ENCODE measurements at regions not wholly inside any gene's neighbourhood (a gene's known extent, or its start where the extent isn't known, plus 50 kb on each side); places are given as distances from the start of the nearest gene placed in this dataset.

DNA sequence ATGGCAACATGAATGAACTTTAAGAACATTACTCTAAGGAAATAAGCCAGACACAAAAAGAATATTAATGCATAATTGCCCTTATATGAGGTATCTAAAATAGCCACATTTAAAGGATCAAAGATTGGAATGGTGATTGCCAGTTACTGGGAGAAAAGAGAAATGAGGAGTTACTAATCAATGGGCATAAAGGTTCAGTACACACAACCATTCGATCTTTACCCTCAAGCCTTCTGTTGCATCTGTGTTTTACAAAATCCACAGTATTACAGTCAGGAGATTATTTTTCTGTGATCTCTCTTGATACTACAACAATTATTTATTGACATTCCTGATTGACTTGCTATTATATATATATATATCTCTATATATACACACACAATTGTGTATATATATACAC, 310.0 kb upstream of the SLITRK5 start:
- H4K20me1 ChIP-seq (replicated peaks; ENCODE audit: control insufficient read depth, extremely low read depth, insufficient read depth, low read length), result no peaks in the 10 kb centered on the region
- H3K4me2 ChIP-seq (ENCODE audit: insufficient read depth, low read length), result no peak overlapping the region
- no peaks in the 10 kb centered on the region for H3K4me1 ChIP-seq (ENCODE audit: control insufficient read depth, extremely low read depth, insufficient read depth, low read length)
- no peaks in the 10 kb centered on the region for H3K79me2 ChIP-seq (ENCODE audit: control insufficient read depth, insufficient read depth, low read length)
- no peak overlapping the region for H3K27ac ChIP-seq (ENCODE audit: insufficient read depth, low read depth, low read length)
- BruUV-seq (replicated peaks), result no TSS peak
- H3K9me3 ChIP-seq (replicated peaks; ENCODE audit: control insufficient read depth, insufficient read depth, low read length), result no peaks in the 10 kb centered on the region
- ChIA-PET CTCF (no interaction called here), POLR2A (no interaction called here)
- no peaks in the 10 kb centered on the region for H3K9me1 ChIP-seq (replicated peaks; ENCODE audit: control insufficient read depth, extremely low read depth, insufficient read depth, low read length)
- FAIRE-seq (no peak), DNase-seq (ENCODE audit: low read depth, low spot score) (no peak)
- no peaks in the 10 kb centered on the region for H3K27me3 ChIP-seq (ENCODE audit: control insufficient read depth in 2 of 2, insufficient read depth in 2 of 2, low read length in 2 of 2)
- TF ChIP-seq FOS (IDR thresholded peaks at IDR 0.05; ENCODE audit: borderline replicate concordance, insufficient read depth, low read length), result no peak
- TF ChIP-seq POLR2A (IDR thresholded peaks at IDR 0.05; ENCODE audit: low read depth, low read length), result no peak
- TF ChIP-seq CTCF (IDR thresholded peaks at IDR 0.05; ENCODE audit: extremely low read depth in 1 of 2, insufficient read depth in 1 of 2, low read depth in 1 of 2, low read length in 2 of 2), result no peak
- TF ChIP-seq POLR2AphosphoS5 (IDR thresholded peaks at IDR 0.05; ENCODE audit: insufficient read depth, low read depth, low read length), result no peak
- TF ChIP-seq, protein P1, sequence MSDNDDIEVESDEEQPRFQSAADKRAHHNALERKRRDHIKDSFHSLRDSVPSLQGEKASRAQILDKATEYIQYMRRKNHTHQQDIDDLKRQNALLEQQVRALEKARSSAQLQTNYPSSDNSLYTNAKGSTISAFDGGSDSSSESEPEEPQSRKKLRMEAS (IDR thresholded peaks at IDR 0.05; ENCODE audit: insufficient read depth, insufficient read length), result no peak
- no peak for TF ChIP-seq MYC (IDR thresholded peaks at IDR 0.05; ENCODE audit: low read depth, low read length)
- no peak overlapping the region for H3K9ac ChIP-seq (replicated peaks; ENCODE audit: extremely low read depth, insufficient read depth, low read length)
- intact Hi-C loops (cut with micrococcal nuclease) (no loop called here), dilution Hi-C loops (cut with MboI; ENCODE audit: extremely low pct_ligation_motif_present, low sequenced_read_pairs) (no loop called here)
- no peak overlapping the region for H3K4me3 ChIP-seq (replicated peaks in 1 of 3; ENCODE audit: insufficient read depth in 1 of 3, low read depth in 1 of 3, low read length in 3 of 3)
- no peak overlapping the region for H2AFZ ChIP-seq (ENCODE audit: low read depth, low read length)
- H3K36me3 ChIP-seq (ENCODE audit: control insufficient read depth in 2 of 2, extremely low read depth in 1 of 2, insufficient read depth in 2 of 2, low read length in 2 of 2), result no peaks in the 10 kb centered on the region

GRCh38 chr13:87368639-87369038, 302.5 kb upstream of the SLITRK5 start:
- no peak for FAIRE-seq
- no peak for DNase-seq (ENCODE audit: low read depth, low spot score)
- TF ChIP-seq POLR2A (IDR thresholded peaks at IDR 0.05; ENCODE audit: low read depth, low read length) (no peak), FOS (IDR thresholded peaks at IDR 0.05; ENCODE audit: borderline replicate concordance, insufficient read depth, low read length) (no peak), JUN (IDR thresholded peaks at IDR 0.05; ENCODE audit: borderline replicate concordance, insufficient read depth, insufficient read length, low read depth) (no peak)
- TF ChIP-seq, protein P1 (IDR thresholded peaks at IDR 0.05; ENCODE audit: insufficient read depth, insufficient read length), result no peak
- no peak overlapping the region for H3K27ac ChIP-seq (ENCODE audit: insufficient read depth, low read depth, low read length)
- no TSS peak for BruUV-seq (replicated peaks)
- no peak overlapping the region for H3K4me3 ChIP-seq (replicated peaks in 1 of 3; ENCODE audit: insufficient read depth in 1 of 3, low read depth in 1 of 3, low read length in 3 of 3)
- ChIA-PET CTCF (no interaction called here), POLR2A (no interaction called here)
- dilution Hi-C loops (cut with MboI; ENCODE audit: extremely low pct_ligation_motif_present, low sequenced_read_pairs) (no loop called here), intact Hi-C loops (cut with micrococcal nuclease) (no loop called here)
- H3K79me2 ChIP-seq (ENCODE audit: control insufficient read depth, insufficient read depth, low read length), result no peaks in the 10 kb centered on the region
- H4K20me1 ChIP-seq (replicated peaks; ENCODE audit: control insufficient read depth, extremely low read depth, insufficient read depth, low read length), result no peaks in the 10 kb centered on the region
- no peaks in the 10 kb centered on the region for H3K9me1 ChIP-seq (replicated peaks; ENCODE audit: control insufficient read depth, extremely low read depth, insufficient read depth, low read length)
- H2AFZ ChIP-seq (ENCODE audit: low read depth, low read length), result no peak overlapping the region
- no peak overlapping the region for H3K4me2 ChIP-seq (ENCODE audit: insufficient read depth, low read length)
- no peaks in the 10 kb centered on the region for H3K4me1 ChIP-seq (ENCODE audit: control insufficient read depth, extremely low read depth, insufficient read depth, low read length)
- H3K36me3 ChIP-seq (ENCODE audit: control insufficient read depth in 2 of 2, extremely low read depth in 1 of 2, insufficient read depth in 2 of 2, low read length in 2 of 2), result no peaks in the 10 kb centered on the region
- no peaks in the 10 kb centered on the region for H3K9me3 ChIP-seq (replicated peaks; ENCODE audit: control insufficient read depth, insufficient read depth, low read length)
- H3K9ac ChIP-seq (replicated peaks; ENCODE audit: extremely low read depth, insufficient read depth, low read length), result no peak overlapping the region
- H3K27me3 ChIP-seq (ENCODE audit: control insufficient read depth in 2 of 2, insufficient read depth in 2 of 2, low read length in 2 of 2), result no peaks in the 10 kb centered on the region
